ENCODE measurements at regions not wholly inside any gene's neighbourhood (a gene's known extent, or its start where the extent isn't known, plus 50 kb on each side); places are given as distances from the start of the nearest gene placed in this dataset.
"Not testable (repeated sequence)": the region's sequence is repeated elsewhere in the genome, so short reads cannot be mapped to it uniquely, and the experiment has no call there.

DNA sequence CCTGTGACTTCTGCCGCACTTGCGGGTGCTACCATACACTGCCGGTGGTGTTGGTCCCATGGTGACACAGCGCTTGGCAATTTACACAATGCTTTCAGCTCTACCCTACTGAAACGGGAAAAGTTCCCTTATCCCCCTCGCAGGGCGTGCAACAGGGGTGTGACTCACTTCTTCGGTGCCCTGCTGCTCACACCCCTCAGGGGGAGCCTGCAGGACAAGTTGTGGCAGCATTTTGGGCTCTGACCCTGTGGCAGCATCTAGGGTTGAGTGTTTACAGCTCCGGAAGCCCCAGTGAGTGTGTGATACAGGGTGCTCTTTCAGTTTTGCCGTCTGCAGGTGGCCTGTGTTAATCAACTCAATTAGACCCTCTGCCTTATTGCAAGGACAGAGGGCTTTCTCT is 324.7 kb upstream of the RGMA start:
- no peak for DNase-seq

DNA sequence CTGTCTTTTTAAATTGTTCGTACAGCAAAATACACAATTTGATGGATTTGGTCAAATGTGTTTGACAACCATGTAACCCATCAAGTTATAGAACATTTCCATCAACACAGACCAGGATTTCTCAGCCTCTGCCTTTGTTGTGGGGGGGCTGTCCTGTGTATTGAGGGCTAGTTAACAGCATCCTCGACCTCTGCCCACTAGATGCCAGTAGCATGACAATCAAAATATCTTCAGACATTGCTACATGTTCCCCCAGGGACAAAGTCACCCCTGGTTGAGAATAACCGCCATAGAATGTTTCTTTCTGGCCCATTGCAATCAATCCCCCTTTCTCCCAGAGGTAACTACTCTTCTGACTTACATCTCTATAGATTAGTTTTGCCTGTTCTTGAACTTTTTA is 310.1 kb upstream of the RGMA start:
- no peak for DNase-seq

- no peak for DNase-seq
Observed at GRCh38 chr15:93389211-93389610, 300.2 kb upstream of the RGMA start.

DNA sequence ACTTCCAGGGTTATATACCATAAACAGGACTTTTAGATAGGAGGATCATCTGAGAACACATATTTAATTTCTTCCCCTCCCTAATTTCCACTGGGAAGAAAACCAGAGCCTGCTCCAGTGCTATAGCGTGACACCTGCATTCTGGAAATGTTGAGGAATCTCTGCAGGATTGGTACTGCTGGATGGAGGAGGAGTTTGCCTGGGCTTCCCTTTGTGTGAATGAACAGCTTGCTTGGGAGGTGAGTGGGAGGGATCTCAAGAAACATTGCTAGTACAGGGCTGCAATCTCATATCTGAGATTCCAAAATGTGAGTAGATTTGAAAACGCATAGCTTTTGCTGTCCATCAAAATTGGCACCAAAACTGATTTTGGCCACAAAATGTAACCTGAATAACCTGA is 295.9 kb upstream of the RGMA start:
- no peak for DNase-seq

DNA sequence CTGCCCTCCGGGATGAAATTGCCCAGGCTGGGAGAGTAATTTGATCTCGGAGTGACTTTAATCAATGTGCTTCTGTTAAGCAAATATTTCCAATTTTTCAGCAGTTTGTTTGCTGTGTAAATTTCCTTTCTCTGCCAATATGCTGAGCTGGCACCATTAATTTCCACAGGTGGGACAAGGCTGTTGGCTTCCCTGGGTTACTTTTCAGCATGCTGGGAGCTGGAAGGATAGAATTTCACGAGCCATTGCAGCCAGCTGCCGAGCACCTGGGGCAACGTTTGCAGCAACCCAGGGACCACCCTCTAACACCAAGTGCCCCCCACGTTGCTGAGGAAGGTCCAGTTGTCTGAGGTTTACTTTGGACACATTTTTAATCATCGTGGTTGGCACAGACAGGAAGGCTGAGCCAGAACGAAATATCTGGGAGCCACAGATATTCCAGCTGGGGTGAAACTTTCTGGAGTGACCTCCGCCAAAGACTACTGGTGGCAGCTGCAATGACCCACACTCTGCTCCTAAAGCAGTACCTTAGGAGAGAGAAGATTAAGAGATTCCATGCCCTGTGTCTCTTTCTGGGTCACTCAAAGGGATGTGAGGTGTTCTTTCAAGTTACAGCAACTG is 293.3 kb upstream of the RGMA start:
- no peak for DNase-seq

GRCh38 chr15:93378558-93378957 is 289.5 kb upstream of the RGMA start:
- DNase-seq, result no peak

- no peak for DNase-seq
Observed at GRCh38 chr15:93372865-93373223, 283.8 kb upstream of the RGMA start.

DNA sequence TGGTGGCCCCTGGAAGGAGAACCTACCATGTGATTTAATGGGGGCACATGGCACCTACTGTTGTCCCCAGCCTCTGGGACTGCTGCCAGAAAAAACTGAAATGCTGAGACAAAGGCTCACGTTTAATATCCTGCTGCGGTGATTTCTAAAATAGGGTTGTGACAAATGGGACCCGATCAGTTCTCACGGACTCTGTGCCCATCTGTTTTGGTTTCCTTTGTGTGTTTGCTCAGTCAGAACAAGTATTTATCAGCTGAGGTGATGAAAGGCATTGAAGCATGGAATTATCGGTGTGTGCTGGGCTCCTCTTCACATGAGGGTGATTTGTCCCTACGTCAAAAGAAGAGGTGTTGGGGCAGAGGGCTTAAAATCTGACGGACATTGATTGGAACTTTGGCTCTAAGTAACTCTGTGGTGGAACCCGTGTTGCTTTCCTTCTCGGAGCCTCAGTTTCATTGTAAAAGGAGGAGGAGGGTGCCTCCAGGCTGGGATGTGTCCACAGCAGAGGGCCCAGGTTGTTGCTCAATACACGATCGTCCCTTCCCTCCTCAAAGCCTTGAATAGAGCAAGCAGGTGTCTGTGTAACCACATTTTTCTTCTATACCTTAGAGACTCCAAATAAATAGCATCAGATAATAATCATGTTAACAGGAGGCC is 283.3 kb upstream of the RGMA start:
- no peak for DNase-seq

DNA sequence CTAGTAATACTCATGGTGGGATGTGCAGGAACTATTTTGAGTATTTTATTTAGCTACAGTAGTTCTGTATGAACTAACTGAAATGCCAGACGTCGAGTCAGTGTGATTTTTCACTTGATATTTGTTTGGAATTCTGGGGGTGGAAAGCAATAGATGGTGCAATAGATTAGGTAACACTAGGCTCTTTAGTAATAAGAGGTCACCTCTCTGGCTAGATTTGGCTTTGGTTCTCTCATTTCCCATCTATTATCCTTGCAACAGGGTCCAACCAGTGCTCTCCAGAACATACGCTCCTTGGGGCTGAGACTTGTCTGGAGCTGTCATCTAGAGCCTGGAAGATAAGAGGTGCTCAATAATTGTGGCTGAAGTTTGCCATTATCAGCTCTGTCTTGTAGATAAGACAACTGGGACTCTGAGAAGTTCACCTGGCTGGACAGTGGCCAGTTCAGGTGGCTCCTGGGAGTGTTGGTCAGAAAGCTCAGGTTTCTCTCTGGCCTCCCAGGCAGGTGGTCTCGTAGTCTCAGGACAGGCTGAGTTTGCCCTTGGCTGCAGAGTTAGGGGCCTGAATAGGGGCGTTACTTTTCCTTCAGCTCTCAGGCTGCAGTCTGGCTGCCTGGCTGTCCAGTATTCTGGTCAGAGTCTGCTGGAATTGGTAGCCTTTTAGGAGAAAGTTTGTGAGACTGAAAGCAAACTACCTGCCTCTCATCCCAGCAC is 277.5 kb upstream of the RGMA start:
- no peak for DNase-seq

- no peak for DNase-seq
Observed at GRCh38 chr15:93362821-93363220, 273.8 kb upstream of the RGMA start.

GRCh38 chr15:93362203-93362602 is 273.2 kb upstream of the RGMA start:
- DNase-seq, result no peak

GRCh38 chr15:93361703-93362102 is 272.7 kb upstream of the RGMA start:
- DNase-seq, result no peak

GRCh38 chr15:93360976-93361375 is 272.0 kb upstream of the RGMA start:
- DNase-seq, result no peak

GRCh38 chr15:93360318-93360717 is 271.3 kb upstream of the RGMA start:
- DNase-seq, result no peak

- DNase-seq, result no peak
Observed at GRCh38 chr15:93359425-93360131, 270.6 kb upstream of the RGMA start.

DNA sequence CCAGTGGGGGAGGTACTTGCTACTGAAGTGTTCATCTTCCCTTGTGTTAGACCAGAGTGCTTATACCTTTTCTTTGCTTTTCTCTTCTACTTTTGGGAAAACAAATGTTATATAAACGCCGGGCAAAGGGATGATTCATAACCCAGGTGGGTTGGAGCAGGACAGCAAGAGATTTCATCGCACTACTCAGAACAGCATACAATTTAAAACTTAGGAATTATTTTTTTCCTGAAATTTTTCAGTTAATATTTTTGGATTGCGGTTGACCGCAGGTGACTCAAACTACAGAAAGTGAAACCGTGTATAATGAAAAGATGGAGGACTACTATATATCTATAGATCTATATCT is 270.0 kb upstream of the RGMA start:
- no peak for DNase-seq

DNA sequence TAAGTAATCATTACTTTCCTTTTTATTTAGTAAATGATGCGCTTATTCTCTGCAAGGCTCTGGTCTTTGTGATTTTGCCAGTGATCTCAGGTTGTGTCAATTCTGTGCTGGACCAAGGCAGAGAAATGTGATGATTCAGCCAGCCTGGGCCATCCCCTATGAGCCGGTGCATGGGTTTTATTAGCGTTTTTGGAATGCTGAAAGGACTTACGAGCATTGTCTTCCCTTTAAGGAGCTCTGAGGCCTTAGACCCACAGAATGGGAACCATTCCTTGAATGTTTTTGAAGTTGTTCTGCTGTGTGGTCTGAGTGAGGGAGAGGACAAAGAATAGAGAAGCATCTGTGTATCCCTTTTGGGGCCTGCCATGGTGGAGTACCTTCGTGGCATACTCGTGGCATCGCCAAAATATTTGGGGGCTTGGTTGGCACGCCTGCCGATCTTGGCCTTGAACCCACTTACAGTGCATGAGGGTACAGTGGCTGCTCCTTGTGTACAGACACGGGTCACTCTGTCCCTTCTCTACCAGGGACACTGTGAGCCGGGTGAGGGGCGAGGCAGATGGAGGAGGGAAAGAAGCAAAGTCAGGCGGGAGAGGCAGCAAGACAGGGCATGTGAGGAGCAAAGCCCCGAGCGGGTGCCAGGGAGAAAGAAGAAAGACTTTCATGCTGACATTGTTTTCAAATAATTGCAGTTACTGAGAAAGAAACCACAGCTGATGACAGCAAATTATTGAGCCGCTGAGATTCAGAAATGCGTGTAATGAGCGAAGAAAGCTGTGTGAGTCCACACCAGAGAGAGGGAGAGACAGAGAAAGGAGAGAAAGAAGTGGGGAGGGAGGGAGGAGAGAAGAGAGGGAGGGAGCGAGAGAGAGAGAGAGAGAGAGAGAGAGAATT is 269.4 kb upstream of the RGMA start:
- DNase-seq, result no peak

DNA sequence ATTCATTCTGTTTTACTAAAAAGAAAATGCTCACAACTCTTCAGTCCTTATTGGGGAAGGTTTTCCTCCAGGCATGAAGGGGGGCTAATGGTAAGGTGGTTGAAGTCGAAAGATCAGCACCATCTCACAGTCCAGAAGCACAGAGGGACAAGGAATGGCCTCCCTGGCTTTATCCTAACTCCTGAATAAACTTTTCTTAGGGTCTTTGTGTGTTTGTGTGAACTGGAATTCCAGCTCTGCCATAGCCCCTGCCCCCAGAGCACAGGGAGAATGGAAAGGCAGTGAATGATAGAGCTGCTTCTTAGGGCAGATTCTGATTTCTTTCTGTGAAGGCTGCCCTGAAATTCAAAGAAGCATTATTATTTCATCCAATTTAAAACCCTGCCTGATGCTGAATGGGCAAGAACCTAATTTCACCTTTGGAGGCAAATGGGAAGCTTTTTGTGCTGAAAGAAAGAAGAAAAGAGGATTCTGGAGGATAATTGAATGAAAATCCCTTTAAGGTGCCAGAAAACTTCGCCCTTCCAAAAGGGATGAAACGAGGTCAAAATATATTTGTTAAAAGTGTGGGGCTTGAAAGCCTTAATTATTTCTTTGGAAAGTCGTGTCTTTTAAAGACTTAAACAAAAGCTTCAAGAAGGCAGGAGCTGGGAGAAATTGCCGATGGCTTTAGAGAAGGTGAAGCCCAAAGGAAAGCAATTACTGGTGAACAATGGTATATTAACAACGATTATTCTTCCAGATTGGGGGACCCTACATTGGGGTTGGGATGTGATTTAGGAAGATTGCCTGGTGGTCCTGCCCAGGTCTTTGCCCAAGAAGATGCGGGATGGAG is 259.9 kb upstream of the RGMA start:
- no peak for DNase-seq

- DNase-seq, result no peak
Observed at GRCh38 chr15:93347986-93348385, 259.0 kb upstream of the RGMA start.

DNA sequence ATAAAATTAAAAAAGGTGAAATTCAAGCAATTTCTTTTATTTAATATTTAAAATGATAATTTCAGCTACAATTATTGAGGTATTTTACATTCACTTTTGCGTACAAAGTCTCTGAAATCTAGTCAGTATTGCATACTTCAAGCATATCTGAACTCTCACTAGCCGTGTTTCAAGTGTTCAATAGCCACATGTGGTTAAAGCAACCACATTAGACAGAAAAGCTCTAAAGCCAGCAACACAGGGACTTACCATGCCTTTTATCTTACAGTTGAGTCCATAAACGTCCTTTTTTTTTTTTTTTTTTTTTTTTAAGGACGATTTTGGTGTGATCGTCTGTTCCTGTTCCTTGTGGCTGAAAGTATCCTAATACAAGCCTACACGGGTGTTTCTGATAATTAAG is 257.0 kb upstream of the RGMA start:
- no peak for DNase-seq

DNA sequence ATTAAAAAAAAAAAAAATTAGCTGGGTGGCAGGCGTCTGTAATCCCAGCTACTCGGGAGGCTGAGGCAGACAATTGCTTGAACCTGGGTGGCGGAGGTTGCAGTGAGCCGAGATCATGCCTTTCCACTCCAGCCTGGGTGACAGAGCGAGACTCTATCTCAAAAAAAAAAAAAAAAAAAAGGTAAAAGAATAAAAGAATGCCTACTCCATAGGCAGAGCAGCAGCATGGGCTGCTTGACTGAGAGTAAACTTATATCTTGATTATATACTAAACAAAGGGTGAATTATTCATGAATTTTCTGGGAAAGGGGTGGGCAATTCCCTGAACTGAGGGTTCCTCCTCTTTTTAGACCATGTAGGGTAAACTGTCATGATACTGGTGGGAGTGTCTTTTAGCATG is 254.4 kb upstream of the RGMA start:
- not testable (repeated sequence) for DNase-seq

DNA sequence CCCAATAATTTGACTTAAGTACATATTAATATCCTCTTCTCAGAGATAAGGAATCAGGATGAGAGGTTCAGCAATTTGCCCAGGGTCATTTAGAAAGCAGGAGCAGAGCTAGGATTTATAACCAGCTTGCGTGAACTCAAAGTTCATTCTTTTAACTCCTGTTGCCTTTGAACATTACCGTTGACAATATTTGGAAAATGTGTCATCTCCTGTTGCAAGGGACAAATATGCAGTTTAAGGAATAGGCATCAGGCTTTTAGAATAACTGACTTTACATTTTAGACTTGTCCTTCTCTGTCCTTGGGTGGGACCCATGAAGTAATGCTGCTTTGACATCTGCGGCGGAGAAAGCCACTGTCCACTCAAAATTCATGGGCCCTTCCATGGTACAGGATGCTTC is 252.2 kb upstream of the RGMA start:
- DNase-seq, result no peak
